HG03457 (cell line): ENCODE measurements at regions not wholly inside any gene's neighbourhood (a gene's known extent, or its start where the extent isn't known, plus 50 kb on each side); places are given as distances from the start of the nearest gene placed in this dataset.

Source experiments
- ATAC-seq: cut with Tn5 transposase; IDR thresholded peaks from one replicate; pipeline ENCODE4 v1.9.1; 2021; ENCODE audit warnings: moderate number of reproducible peaks; ENCODE audit not compliant: unreplicated experiment

GRCh38 chr11:13062115-13062514, 53.0 kb downstream of the RASSF10 start:
- ATAC-seq: no peak

DNA sequence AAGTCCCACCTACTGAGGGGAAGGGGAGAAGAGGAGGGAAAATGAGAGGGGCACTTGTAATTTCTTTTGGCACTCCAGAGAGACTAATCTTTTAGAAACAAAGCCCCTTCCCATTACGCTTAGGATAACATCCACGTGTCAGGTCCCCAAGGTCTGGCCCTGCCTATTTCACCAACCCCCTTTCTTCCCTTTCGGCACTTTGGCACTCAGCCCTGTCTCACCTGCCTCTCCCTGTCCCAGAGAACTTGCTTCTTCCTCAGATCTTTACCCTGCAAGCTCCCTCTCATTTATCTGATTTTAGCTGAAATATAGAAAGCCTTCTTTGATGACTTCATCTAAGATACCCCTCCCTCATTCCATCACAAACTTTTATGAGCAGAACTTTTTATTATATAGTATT, 55.5 kb downstream of the RASSF10 start:
- no peak for ATAC-seq

DNA sequence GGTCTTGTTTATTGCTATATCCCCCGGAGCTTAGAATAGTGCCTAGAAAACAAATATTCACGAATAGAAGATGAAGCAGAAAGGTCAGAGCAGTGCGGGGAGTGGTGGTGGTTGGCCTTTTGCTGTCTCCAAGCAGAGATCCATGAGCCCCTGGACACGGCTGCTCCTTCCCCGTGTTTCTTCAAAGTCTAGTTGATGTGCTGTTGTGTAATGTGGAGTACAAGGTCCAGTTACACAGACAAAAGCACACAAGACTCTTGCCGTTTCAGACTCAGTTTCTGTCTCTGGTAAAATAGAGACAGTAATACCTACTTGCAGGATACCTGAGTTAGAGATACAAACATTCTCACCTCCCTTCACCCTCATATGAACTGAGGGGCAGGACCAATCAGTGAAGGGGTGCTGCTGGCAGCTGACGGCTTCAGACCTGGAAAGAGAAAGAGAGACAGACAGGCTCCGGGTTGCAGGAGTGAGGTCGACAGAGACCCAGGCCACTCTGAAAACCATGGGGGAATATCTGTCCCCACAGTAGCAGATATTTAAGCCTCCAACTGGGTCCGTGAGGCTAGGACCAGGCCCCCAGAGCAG, 56.2 kb downstream of the RASSF10 start:
- ATAC-seq: no peak

GRCh38 chr11:13068211-13068610, 59.1 kb downstream of the RASSF10 start:
- no peak for ATAC-seq

- ATAC-seq: no peak
Observed at GRCh38 chr11:13073119-13073981, 64.2 kb downstream of the RASSF10 start.

DNA sequence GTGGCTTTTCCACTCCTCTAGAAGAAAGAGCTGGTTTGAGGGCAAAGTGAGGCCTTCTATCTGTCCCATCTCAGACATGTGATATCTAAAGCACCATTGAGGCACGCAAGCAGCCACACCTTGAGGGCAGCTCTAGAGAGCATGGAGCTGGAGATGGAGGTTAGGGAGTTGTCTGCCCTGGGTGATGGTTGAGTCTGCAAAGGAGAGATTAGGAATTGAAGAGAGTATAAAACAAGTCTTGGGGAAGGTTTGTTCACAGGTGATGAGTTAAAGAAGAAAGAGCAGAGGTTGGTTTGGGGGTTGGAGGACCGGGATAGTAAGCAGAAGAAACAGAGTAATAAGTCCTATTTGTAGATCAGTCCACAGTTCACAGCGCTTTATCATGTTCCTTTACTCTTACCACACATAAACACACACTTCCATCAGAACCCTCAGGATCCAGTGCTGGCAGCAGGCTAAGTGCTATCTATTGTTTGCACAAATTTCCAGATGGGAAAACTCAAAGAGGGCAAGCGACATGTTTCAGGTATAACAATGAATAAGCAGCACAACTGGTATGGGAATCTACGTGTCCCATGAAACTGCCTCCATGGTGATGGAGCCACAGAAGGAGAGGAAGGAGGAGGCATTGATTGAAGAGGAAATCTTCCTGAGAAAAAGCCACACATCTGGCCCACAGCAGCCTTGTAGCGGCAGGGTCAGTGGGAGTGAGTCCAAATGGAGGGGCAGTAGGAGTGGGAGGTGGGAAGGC, 65.8 kb downstream of the RASSF10 start:
- no peak for ATAC-seq

- no peak for ATAC-seq
Observed at GRCh38 chr11:13076961-13077360, 67.8 kb downstream of the RASSF10 start.

DNA sequence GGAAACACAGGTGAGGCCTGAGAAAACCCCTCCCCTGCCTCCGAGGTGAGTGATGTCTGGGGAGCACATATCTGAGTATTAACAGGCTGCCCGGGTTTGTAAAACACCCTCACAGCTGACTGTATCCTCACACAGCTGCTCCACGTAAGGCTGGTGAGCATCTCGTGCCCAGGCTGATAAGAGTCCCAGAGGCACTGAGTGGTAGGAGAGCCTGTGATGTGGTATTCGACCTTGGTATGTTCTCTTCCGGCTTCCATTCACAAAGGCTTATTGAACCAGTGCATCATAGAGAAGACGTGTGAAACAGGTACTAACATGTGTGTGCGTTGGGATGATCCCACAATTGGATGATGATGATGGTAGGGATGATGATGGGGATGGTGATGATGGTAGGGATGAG, 71.7 kb downstream of the RASSF10 start:
- ATAC-seq: no peak

DNA sequence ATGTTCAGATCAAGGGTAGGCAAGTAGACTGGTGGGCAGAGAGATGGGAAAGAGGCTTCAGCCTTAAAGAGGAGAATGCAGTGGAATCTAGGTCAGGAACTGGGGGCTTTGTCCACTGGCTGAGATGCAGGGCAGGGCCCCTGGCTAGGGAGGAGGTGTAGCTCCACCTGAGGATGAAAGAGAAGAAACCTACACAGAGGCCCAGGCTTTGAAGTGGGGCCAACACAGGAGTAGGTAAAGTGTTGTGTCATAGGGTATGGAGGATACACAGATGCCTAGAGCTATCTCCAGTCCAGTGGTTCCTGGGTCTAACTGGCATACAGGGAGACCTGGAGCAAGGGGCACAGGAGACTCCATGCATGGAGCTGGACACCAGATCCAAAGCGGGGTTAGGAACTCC, 73.5 kb downstream of the RASSF10 start:
- ATAC-seq: no peak

DNA sequence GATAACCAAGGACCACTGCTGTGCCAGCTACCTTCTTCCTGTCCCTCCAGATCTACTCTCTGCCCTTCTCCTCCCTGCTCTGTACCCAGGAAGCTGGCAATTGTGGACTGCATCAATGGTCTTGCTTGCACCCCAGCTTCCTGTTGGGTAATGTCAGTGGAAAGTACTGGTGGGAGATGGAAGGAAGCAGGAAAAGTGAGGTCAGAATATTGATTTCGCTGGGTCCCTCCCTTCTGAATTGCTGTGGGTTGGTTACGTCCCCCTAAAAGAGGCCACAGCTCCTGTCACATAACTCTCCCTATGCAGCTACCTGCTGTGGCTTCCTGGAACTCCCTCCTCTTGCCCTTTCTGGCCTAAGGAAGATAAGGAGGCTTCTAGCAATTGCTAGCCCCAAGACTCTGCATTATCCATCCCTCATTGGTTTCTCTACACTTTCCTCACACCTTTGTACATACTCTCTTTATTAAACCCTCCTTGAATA, 81.2 kb downstream of the RASSF10 start:
- ATAC-seq: no peak

GRCh38 chr11:13091373-13091772, 82.3 kb downstream of the RASSF10 start:
- no peak for ATAC-seq

DNA sequence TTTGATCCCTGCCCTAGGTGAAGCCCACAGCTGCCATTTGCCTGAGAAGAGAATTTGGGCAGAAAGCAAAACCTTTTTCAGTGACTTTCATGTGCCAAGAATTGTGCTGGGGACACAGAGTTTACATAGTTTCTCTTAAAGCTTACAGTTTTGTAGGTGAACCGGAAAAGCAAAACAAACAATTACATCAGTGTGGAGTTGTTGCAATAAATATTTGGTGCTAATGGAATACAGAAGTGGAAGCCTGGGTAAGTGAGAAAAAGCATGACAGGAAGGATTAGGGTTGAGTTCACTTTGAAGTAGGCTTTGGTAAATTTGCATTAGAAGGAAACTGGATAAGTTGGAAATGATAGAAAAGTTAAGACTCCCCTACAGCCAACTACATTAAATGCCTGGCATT, 82.7 kb downstream of the RASSF10 start:
- ATAC-seq: no peak

DNA sequence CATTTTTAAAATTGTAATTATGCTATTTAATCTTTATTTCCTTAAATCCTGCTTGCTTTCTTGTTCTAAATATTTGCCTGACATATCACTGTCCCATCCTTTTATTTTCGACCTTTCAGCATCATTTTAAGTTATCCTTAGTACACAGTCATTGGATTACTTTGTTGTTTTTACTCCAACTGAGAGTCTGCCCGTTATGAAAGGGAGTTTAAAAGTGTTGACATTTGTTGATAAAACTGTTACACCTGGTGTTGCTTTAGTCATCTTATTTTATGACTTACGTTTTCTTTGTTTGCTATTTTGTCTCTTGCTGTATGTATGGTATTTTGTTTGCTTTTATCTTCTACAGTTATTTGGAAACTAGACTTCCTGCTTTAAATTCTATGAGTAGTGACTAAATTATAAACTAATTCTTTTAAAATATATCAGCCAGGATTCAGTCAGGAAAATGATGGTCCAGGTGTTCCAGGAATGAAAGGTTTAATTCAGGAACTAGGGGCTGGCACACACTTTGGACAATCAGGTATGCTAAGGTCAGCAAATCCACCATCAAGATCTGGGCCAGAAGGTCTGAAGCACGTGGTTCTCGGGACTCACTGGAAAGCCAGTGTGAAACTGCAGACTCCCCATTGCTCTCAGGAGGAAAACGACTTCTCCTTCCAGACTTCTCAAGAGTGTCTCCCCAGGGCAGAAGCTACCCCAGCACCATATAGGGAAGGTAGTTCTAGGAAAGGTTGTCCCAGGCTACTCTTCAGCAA, 86.0 kb downstream of the RASSF10 start:
- ATAC-seq: no peak

GRCh38 chr11:13098063-13098462, 88.9 kb downstream of the RASSF10 start:
- ATAC-seq: no peak

DNA sequence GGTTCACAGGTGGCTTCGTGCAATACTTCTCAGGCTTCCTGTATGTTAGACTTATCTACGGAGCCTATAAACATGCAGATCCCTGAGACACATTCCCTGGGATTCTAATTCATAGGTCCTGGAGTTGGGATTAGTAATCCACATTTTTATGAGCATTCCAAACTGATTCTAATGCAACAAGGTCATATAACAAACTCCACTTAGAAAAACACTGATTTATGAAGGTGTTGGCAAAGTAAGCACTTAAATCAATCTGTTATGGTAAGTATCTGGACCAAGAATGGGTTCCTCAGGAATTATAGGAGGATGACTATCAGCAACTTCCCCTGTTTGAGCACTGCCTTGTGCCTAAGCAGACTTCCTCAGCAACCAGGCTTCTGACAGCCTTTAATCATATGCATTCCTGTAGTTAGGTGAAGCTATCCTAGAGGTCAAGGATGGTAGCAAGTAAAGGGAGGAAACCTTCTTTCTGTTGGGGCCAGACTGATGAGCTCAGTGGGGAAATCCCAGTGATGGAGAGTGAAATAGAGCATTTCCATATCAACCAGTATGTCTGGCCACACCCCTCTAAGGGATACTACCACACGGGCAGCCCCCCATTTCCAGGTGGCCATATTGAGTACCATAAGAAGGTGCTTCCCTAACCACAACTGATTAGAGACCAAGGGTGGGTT, 89.6 kb downstream of the RASSF10 start:
- no peak for ATAC-seq

GRCh38 chr11:13101644-13102512, 92.8 kb downstream of the RASSF10 start:
- ATAC-seq: no peak

GRCh38 chr11:13102513-13102840, 93.4 kb downstream of the RASSF10 start:
- no peak for ATAC-seq

- ATAC-seq: no peak
Observed at GRCh38 chr11:13102865-13103539, 93.9 kb downstream of the RASSF10 start.

DNA sequence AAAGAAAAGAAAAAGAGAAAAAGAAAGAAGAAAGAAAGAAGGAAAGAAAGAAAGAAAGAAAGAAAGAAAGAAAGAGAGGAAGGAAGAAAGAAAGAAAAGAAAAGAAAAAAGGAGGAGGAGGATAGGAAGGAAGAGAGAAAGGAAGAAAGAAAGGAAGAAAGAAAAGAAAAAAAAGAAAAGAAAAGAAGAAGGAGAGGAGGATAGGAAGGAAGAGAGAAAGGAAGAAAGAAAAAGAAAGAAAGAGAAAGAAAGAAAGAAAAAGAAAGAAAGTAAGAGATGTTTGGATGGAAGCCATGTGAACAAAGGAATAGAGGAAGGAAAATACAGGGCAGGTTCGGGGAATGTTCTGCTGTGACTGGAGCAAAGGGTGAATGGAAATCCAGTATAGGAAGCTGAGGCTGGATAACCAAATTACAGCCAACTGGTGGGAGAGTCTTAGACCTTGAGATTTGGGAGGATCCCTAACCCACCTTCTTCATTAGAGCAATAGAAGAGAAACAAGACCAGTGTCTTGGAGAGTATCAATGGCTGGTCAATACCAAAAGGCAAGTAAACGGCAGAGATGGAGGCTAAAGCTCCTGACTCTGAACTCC, 94.9 kb downstream of the RASSF10 start:
- ATAC-seq: no peak
